Left hindlimb (tissue), 1 donor: ENCODE measurements at regions not wholly inside any gene's neighbourhood (a gene's known extent, or its start where the extent isn't known, plus 50 kb on each side); places are given as distances from the start of the nearest gene placed in this dataset.

ENCODE experiments used
- DNase-seq: peaks from one replicate; pipeline ENCODE4 v3.0.0-alpha.2; 2018

- no peak for DNase-seq
These were observed 468.4 kb downstream of the FOXO1 start for GRCh38 chr13:40197936-40198595.

- DNase-seq: no peak
These were observed 466.0 kb downstream of the FOXO1 start for GRCh38 chr13:40200273-40200978.

- DNase-seq: no peak
These were observed 462.2 kb downstream of the FOXO1 start for GRCh38 chr13:40204246-40204645.

GRCh38 chr13:40205771-40206240, 460.6 kb downstream of the FOXO1 start:
- DNase-seq: no peak

- no peak for DNase-seq
These were observed 460.0 kb downstream of the FOXO1 start for GRCh38 chr13:40206241-40207000.

GRCh38 chr13:40207001-40207478, 459.4 kb downstream of the FOXO1 start:
- no peak for DNase-seq

GRCh38 chr13:40208517-40208916, 457.9 kb downstream of the FOXO1 start:
- DNase-seq: no peak

- no peak for DNase-seq
These were observed 455.4 kb downstream of the FOXO1 start for GRCh38 chr13:40210865-40211585.

- no peak for DNase-seq
These were observed 454.9 kb downstream of the FOXO1 start for GRCh38 chr13:40211586-40211968.

- no peak for DNase-seq
These were observed 452.7 kb downstream of the FOXO1 start for GRCh38 chr13:40213779-40214178.

- no peak for DNase-seq
These were observed 451.1 kb downstream of the FOXO1 start for GRCh38 chr13:40215311-40215710.

- no peak for DNase-seq
These were observed 450.7 kb downstream of the FOXO1 start for GRCh38 chr13:40215747-40216146.

- no peak for DNase-seq
These were observed 448.8 kb downstream of the FOXO1 start for GRCh38 chr13:40217675-40218074.

- no peak for DNase-seq
These were observed 446.0 kb downstream of the FOXO1 start for GRCh38 chr13:40220299-40220935.

GRCh38 chr13:40221131-40221459, 445.3 kb downstream of the FOXO1 start:
- no peak for DNase-seq

GRCh38 chr13:40221460-40222201, 444.8 kb downstream of the FOXO1 start:
- no peak for DNase-seq

GRCh38 chr13:40223585-40223984, 442.9 kb downstream of the FOXO1 start:
- DNase-seq: no peak

GRCh38 chr13:40228496-40228895, 437.9 kb downstream of the FOXO1 start:
- DNase-seq: no peak

- no peak for DNase-seq
These were observed 437.5 kb downstream of the FOXO1 start for GRCh38 chr13:40228990-40229389.

- no peak for DNase-seq
These were observed 435.6 kb downstream of the FOXO1 start for GRCh38 chr13:40230833-40231266.

GRCh38 chr13:40231311-40231710, 435.1 kb downstream of the FOXO1 start:
- no peak for DNase-seq

GRCh38 chr13:40231751-40232150, 434.7 kb downstream of the FOXO1 start:
- no peak for DNase-seq
